Natural killer cell (primary cell): ENCODE measurements at regions not wholly inside any gene's neighbourhood (a gene's known extent, or its start where the extent isn't known, plus 50 kb on each side); places are given as distances from the start of the nearest gene placed in this dataset.

ENCODE experiments used
- ATAC-seq, 3 donors: fragments of 150-1000 bp in 2 of 3; fragments of 200-7000 bp in 1 of 3; cut with Tn5 transposase; 1 replicate in 1 of 3; 2 replicates in 2 of 3; pipeline ENCODE4 v1.10.0; 2021; ENCODE audit warnings: mild to moderate bottlenecking in 2 of 3, moderate library complexity in 2 of 3
- DNase-seq, 2 donors: peaks; one replicate each; pipeline versions ENCODE4 v3.0.0 to v3.0.0-alpha.2; 2013 to 2021; ENCODE audit warnings: mixed read lengths in 1 of 2
- H3K27ac ChIP-seq: one replicate; pipeline ENCODE4 v1.5.1; 2013; ENCODE audit warnings: mild to moderate bottlenecking, low read length
- H3K27me3 ChIP-seq: one replicate; pipeline ENCODE4 v1.6.1; 2013; ENCODE audit warnings: low read length; ENCODE audit not compliant: control insufficient read depth, insufficient read depth
- H3K36me3 ChIP-seq: one replicate; pipeline ENCODE4 v1.6.1; 2013; ENCODE audit warnings: low read length; ENCODE audit not compliant: control insufficient read depth, insufficient read depth
- H3K4me1 ChIP-seq: one replicate; pipeline ENCODE4 v1.6.1; 2013; ENCODE audit warnings: low read length; ENCODE audit not compliant: control insufficient read depth, insufficient read depth
- H3K4me3 ChIP-seq: one replicate; pipeline ENCODE4 v1.5.1; 2013; ENCODE audit warnings: low read length
- H3K9me3 ChIP-seq: one replicate; pipeline ENCODE4 v1.6.1; 2013; ENCODE audit warnings: low read length; ENCODE audit not compliant: control insufficient read depth, insufficient read depth
- H3K27ac Mint-ChIP-seq, 2 donors: one replicate each; pipeline ENCODE4 v1.8.0; 2022; ENCODE audit warnings: mild to moderate bottlenecking in 2 of 2, mixed read lengths in 2 of 2, moderate library complexity in 1 of 2
- H3K27me3 Mint-ChIP-seq, 2 donors: one replicate each; pipeline ENCODE4 v1.8.0; 2022; ENCODE audit warnings: low read depth in 2 of 2, mixed read lengths in 2 of 2
- H3K36me3 Mint-ChIP-seq: one replicate; pipeline ENCODE4 v1.8.0; 2022; ENCODE audit warnings: mixed read lengths
- H3K4me1 Mint-ChIP-seq, 2 donors: one replicate each; pipeline ENCODE4 v1.8.0; 2022; ENCODE audit warnings: mixed read lengths in 2 of 2
- H3K4me3 Mint-ChIP-seq: one replicate; pipeline ENCODE4 v1.8.0; 2022; ENCODE audit warnings: mild to moderate bottlenecking, moderate library complexity, mixed read lengths
- H3K9me3 Mint-ChIP-seq, 2 donors: one replicate each; pipeline ENCODE4 v1.8.0; 2022; ENCODE audit warnings: mixed read lengths in 2 of 2
- CTCF ChIP-seq: fragments of 200-600 bp; IDR thresholded peaks from one replicate; pipeline ENCODE4 v1.8.0; 2022; ENCODE audit warnings: antibody characterized with exemption
- WGBS: methylation state at CpG from one replicate; pipeline ENCODE4 v1.1.7; 2013; ENCODE audit warnings: missing lambda C conversion rate; ENCODE audit not compliant: insufficient coverage; 5-methylcytosine and 5-hydroxymethylcytosine counted together
- intact Hi-C: fragments of 100-400 bp; cut with micrococcal nuclease; formaldehyde crosslinking; loops from one replicate; pipeline ENCODE4 v1.14.2; 2022

GRCh38 chr17:33653399-33653788 is 360.3 kb upstream of the ASIC2 start:
- no peaks in the 10 kb centered on the region for H3K4me1 Mint-ChIP-seq
- Histone ChIP-seq H3K27me3 (peaks cover 3% of the 10 kb centered on the region), H3K4me1 (no peaks in the 10 kb centered on the region), H3K9me3 (no peaks in the 10 kb centered on the region), H3K4me3 (no peak overlapping the region), H3K27ac (no peak overlapping the region), H3K36me3 (no peaks in the 10 kb centered on the region)
- ATAC-seq (no peak), DNase-seq (no peak)
- H3K36me3 Mint-ChIP-seq = no peaks in the 10 kb centered on the region
- intact Hi-C loops = no loop called here
- no peak for TF ChIP-seq CTCF
- no peak overlapping the region for H3K4me3 Mint-ChIP-seq
- H3K27me3 Mint-ChIP-seq = peaks cover 3 to 36% of the 10 kb centered on the region in 2 donors
- no peak overlapping the region for H3K27ac Mint-ChIP-seq
- no peaks in the 10 kb centered on the region for H3K9me3 Mint-ChIP-seq

GRCh38 chr17:33657181-33657580 is 364.1 kb upstream of the ASIC2 start:
- Histone ChIP-seq H3K4me1 (no peaks in the 10 kb centered on the region), H3K4me3 (no peak overlapping the region), H3K27ac (no peak overlapping the region), H3K9me3 (no peaks in the 10 kb centered on the region), H3K36me3 (no peaks in the 10 kb centered on the region), H3K27me3 (no peaks in the 10 kb centered on the region)
- H3K9me3 Mint-ChIP-seq = no peaks in the 10 kb centered on the region
- no peaks in the 10 kb centered on the region for H3K36me3 Mint-ChIP-seq
- 70% methylated on average over 4 of the region's 4 CpGs for WGBS
- ATAC-seq (no peak), DNase-seq (no peak)
- no peak for TF ChIP-seq CTCF
- no peak overlapping the region for H3K4me3 Mint-ChIP-seq
- peaks cover 3 to 36% of the 10 kb centered on the region in 2 donors for H3K27me3 Mint-ChIP-seq
- intact Hi-C loops = no loop called here
- no peak overlapping the region for H3K27ac Mint-ChIP-seq
- H3K4me1 Mint-ChIP-seq = no peaks in the 10 kb centered on the region

GRCh38 chr17:33661975-33662374 is 368.9 kb upstream of the ASIC2 start:
- Histone ChIP-seq H3K27me3 (no peaks in the 10 kb centered on the region), H3K36me3 (no peaks in the 10 kb centered on the region), H3K27ac (no peak overlapping the region), H3K4me1 (no peaks in the 10 kb centered on the region), H3K9me3 (no peaks in the 10 kb centered on the region), H3K4me3 (no peak overlapping the region)
- intact Hi-C loops = no loop called here
- no peak for ATAC-seq
- no peak overlapping the region for H3K27ac Mint-ChIP-seq
- no peaks in the 10 kb centered on the region for H3K9me3 Mint-ChIP-seq
- TF ChIP-seq CTCF = no peak
- H3K4me1 Mint-ChIP-seq = peaks cover 0 to under 1% of the 10 kb centered on the region in 2 donors
- DNase-seq = no peak
- H3K4me3 Mint-ChIP-seq = no peak overlapping the region
- H3K36me3 Mint-ChIP-seq = no peaks in the 10 kb centered on the region
- WGBS = 50% methylated on average over 2 of the region's 3 CpGs
- peaks cover 0 to 9% of the 10 kb centered on the region in 2 donors for H3K27me3 Mint-ChIP-seq

- peaks cover 7 to 8% of the 10 kb centered on the region in 2 donors for H3K4me1 Mint-ChIP-seq
Observed at GRCh38 chr17:33664116-33664840, 371.2 kb upstream of the ASIC2 start.

More at GRCh38 chr17:33664116-33664840, 371.2 kb upstream of the ASIC2 start:
- Histone ChIP-seq H3K36me3 (no peaks in the 10 kb centered on the region), H3K4me1 (no peaks in the 10 kb centered on the region), H3K9me3 (no peaks in the 10 kb centered on the region), H3K27me3 (no peaks in the 10 kb centered on the region), H3K4me3 (no peak overlapping the region), H3K27ac (no peak overlapping the region)
- no peak for ATAC-seq
- intact Hi-C loops = no loop called here
- no peak for TF ChIP-seq CTCF
- WGBS = 82% methylated on average over 6 of the region's 8 CpGs
- Mint-ChIP-seq H3K27ac (no peak overlapping the region), H3K4me3 (no peak overlapping the region), H3K27me3 (peaks cover 4 to 9% of the 10 kb centered on the region in 2 donors), H3K9me3 (no peaks in the 10 kb centered on the region), H3K36me3 (no peaks in the 10 kb centered on the region)
- DNase-seq = no peak
